H1 (cell line): ENCODE measurements at regions not wholly inside any gene's neighbourhood (a gene's known extent, or its start where the extent isn't known, plus 50 kb on each side); places are given as distances from the start of the nearest gene placed in this dataset.

Experiments used
- CTCF ChIA-PET: fragments of 300-600 bp; sonication (Branson Sonifier 250); formaldehyde crosslinking; loops from one replicate; lab custom pipeline; 2021; ENCODE audit not compliant: partially characterized antibody; lab: Charles Lee
- POLR2A ChIA-PET: fragments of 300-600 bp; sonication (Branson Sonifier 250); formaldehyde crosslinking; loops from one replicate; lab custom pipeline; 2021; ENCODE audit warnings: inconsistent platforms; ENCODE audit not compliant: partially characterized antibody; lab: Charles Lee
- DNase-seq, 2 experiments: peaks; one replicate each; pipeline versions ENCODE4 v3.0.0 to v3.0.0-alpha.2; 2010 to 2022; ENCODE audit warnings: low spot score in 2 of 2, low read depth in 1 of 2, mixed read lengths in 1 of 2
- FAIRE-seq: peaks from 2 replicates; lab custom pipeline; 2011; peaks lifted over from hg19 to GRCh38; lab: Jason Lieb, UNC
- H2AFZ ChIP-seq: 2 replicates; pipeline ENCODE4 v1.8.1; 2012; ENCODE audit warnings: low read length, inconsistent platforms
- H2AK5ac ChIP-seq: 2 replicates; pipeline ENCODE4 v1.6.1; 2013; ENCODE audit warnings: low read depth, low read length
- H2BK120ac ChIP-seq: replicated peaks from 2 replicates; pipeline ENCODE3; 2013; ENCODE audit warnings: low read depth, low read length, inconsistent platforms
- H2BK12ac ChIP-seq: 2 replicates; pipeline ENCODE4 v1.6.1; 2013; ENCODE audit warnings: low read depth, low read length
- H2BK15ac ChIP-seq: 2 replicates; pipeline ENCODE4 v1.6.1; 2013; ENCODE audit warnings: low read length
- H2BK20ac ChIP-seq: 2 replicates; pipeline ENCODE4 v1.6.1; 2013; ENCODE audit warnings: low read length
- H2BK5ac ChIP-seq: 2 replicates; pipeline ENCODE4 v1.6.1; 2013; ENCODE audit warnings: low read depth, low read length
- H3K14ac ChIP-seq: 2 replicates; pipeline ENCODE4 v1.6.1; 2013; ENCODE audit warnings: inconsistent platforms; ENCODE audit not compliant: insufficient read length
- H3K18ac ChIP-seq: 2 replicates; pipeline ENCODE4 v1.6.1; 2013; ENCODE audit warnings: low read length; ENCODE audit errors: extremely low read depth
- H3K23ac ChIP-seq: 2 replicates; pipeline ENCODE4 v1.6.1; 2013; ENCODE audit warnings: inconsistent platforms; ENCODE audit not compliant: insufficient read length
- H3K23me2 ChIP-seq: 2 replicates; pipeline ENCODE4 v1.6.1; 2013; ENCODE audit warnings: low read depth, low read length
- H3K27ac ChIP-seq: 2 replicates; pipeline ENCODE4 v1.6.1; 2011; ENCODE audit warnings: low read depth, low read length, inconsistent platforms
- H3K27me3 ChIP-seq, 4 experiments: replicated peaks in 1 of 4; 1 replicate in 1 of 4; 2 replicates in 3 of 4; pipeline versions ENCODE4 v1.6.1 to v1.8.1; 2011 to 2013; ENCODE audit warnings: low read length in 3 of 4, mild to moderate bottlenecking in 3 of 4, inconsistent platforms in 2 of 4, mixed read lengths in 2 of 4, moderate library complexity in 1 of 4; ENCODE audit not compliant: control insufficient read depth in 3 of 4, insufficient read depth in 3 of 4; ENCODE audit errors: extremely low read depth in 1 of 4
- H3K36me3 ChIP-seq, 4 experiments: 2 replicates each; pipeline versions ENCODE4 v1.6.1 to v1.8.1; 2011 to 2013; ENCODE audit warnings: mild to moderate bottlenecking in 4 of 4, low read length in 3 of 4, moderate library complexity in 2 of 4, control low read depth in 1 of 4, inconsistent platforms in 1 of 4; ENCODE audit not compliant: insufficient read depth in 4 of 4, control insufficient read depth in 2 of 4
- H3K4ac ChIP-seq: replicated peaks from 2 replicates; pipeline ENCODE3; 2013; ENCODE audit warnings: low read length, low read depth, mixed read lengths, inconsistent platforms; ENCODE audit not compliant: insufficient read length
- H3K4me1 ChIP-seq, 4 experiments: replicated peaks in 1 of 4; 1 replicate in 1 of 4; 2 replicates in 3 of 4; pipeline versions ENCODE4 v1.6.1 to v1.8.1; 2011 to 2013; ENCODE audit warnings: low read length in 3 of 4, inconsistent platforms in 2 of 4, mixed read lengths in 1 of 4; ENCODE audit not compliant: insufficient read depth in 4 of 4, control insufficient read depth in 3 of 4
- H3K4me2 ChIP-seq, 2 experiments: 2 replicates each; pipeline versions ENCODE4 v1.6.1 to v1.8.1; 2011 to 2013; ENCODE audit warnings: low read depth in 2 of 2, low read length in 2 of 2, control low read depth in 1 of 2, inconsistent platforms in 1 of 2, mild to moderate bottlenecking in 1 of 2; ENCODE audit not compliant: insufficient read depth in 1 of 2
- H3K4me3 ChIP-seq, 4 experiments: fragments of 200-600, 300-600 bp in 1 of 4; sonication (generic), shearing (Covaris generic), sonication (Bioruptor Twin) in 1 of 4; 2 replicates each; pipeline versions ENCODE4 v1.5.1 to v1.8.1; 2011 to 2016; ENCODE audit warnings: low read length in 4 of 4, low read depth in 3 of 4, control low read depth in 2 of 4, inconsistent platforms in 2 of 4, mild to moderate bottlenecking in 2 of 4, mixed read lengths in 1 of 4, moderate library complexity in 1 of 4; ENCODE audit not compliant: insufficient read depth in 2 of 4; ENCODE audit errors: extremely low read depth in 1 of 4
- H3K56ac ChIP-seq: replicated peaks from 2 replicates; pipeline ENCODE3; 2013; ENCODE audit warnings: low read depth, mild to moderate bottlenecking, mixed read lengths, low read length, inconsistent platforms; ENCODE audit not compliant: insufficient read length
- H3K79me1 ChIP-seq: 2 replicates; pipeline ENCODE4 v1.6.1; 2013; ENCODE audit warnings: low read depth, low read length, control low read depth
- H3K79me2 ChIP-seq, 2 experiments: 2 replicates each; pipeline versions ENCODE4 v1.6.1 to v1.8.1; 2012 to 2013; ENCODE audit warnings: low read length in 2 of 2, mild to moderate bottlenecking in 2 of 2, inconsistent platforms in 1 of 2; ENCODE audit not compliant: insufficient read depth in 2 of 2, control insufficient read depth in 1 of 2
- H3K9ac ChIP-seq, 4 experiments: replicated peaks in 1 of 4; 1 replicate in 1 of 4; 2 replicates in 3 of 4; pipeline versions ENCODE4 v1.6.1 to v1.8.1; 2011 to 2013; ENCODE audit warnings: low read depth in 3 of 4, low read length in 3 of 4, control low read depth in 2 of 4, mild to moderate bottlenecking in 2 of 4, moderate library complexity in 2 of 4, inconsistent platforms in 1 of 4; ENCODE audit errors: extremely low read depth in 1 of 4
- H3K9me3 ChIP-seq, 2 experiments: 2 replicates each; pipeline versions ENCODE4 v1.6.1 to v1.8.1; 2012 to 2013; ENCODE audit warnings: mild to moderate bottlenecking in 2 of 2, moderate library complexity in 2 of 2, control low read depth in 1 of 2, inconsistent platforms in 1 of 2, low read depth in 1 of 2, low read length in 1 of 2, mixed read lengths in 1 of 2; ENCODE audit not compliant: insufficient read depth in 2 of 2
- H4K20me1 ChIP-seq, 2 experiments: replicated peaks in 1 of 2; 2 replicates each; pipeline versions ENCODE3 to v1.8.1; 2011 to 2013; ENCODE audit warnings: inconsistent platforms in 2 of 2, low read length in 2 of 2, mild to moderate bottlenecking in 1 of 2; ENCODE audit not compliant: insufficient read depth in 2 of 2, control insufficient read depth in 1 of 2
- H4K5ac ChIP-seq: 2 replicates; pipeline ENCODE4 v1.6.1; 2013; ENCODE audit warnings: low read length, low read depth, mixed read lengths, inconsistent platforms; ENCODE audit not compliant: insufficient read length
- H4K8ac ChIP-seq: 2 replicates; pipeline ENCODE4 v1.8.0; 2013; ENCODE audit warnings: mild to moderate bottlenecking, moderate library complexity, low read length, inconsistent platforms; ENCODE audit not compliant: insufficient read depth; ENCODE audit errors: extremely low read depth
- H4K91ac ChIP-seq: replicated peaks from 2 replicates; pipeline ENCODE3; 2013; ENCODE audit warnings: low read length, mixed read lengths, inconsistent platforms; ENCODE audit not compliant: insufficient read length
- ASH2L ChIP-seq: fragments of 200-600, 300-600 bp; sonication (generic); IDR thresholded peaks from one replicate; pipeline ENCODE4 v1.7.1; 2017; ENCODE audit warnings: low read length
- ATF2 ChIP-seq: IDR thresholded peaks from 2 replicates; pipeline ENCODE4 v1.6.1; 2012; ENCODE audit warnings: low read length, inconsistent platforms
- GABPA ChIP-seq: IDR thresholded peaks from 2 replicates; pipeline ENCODE4 v1.6.1; 2011; ENCODE audit warnings: mild to moderate bottlenecking, low read length, moderate library complexity, borderline replicate concordance; ENCODE audit not compliant: insufficient read depth
- GTF2F1 ChIP-seq: IDR thresholded peaks from 2 replicates; pipeline ENCODE4 v1.6.1; 2012; ENCODE audit warnings: low read depth, low read length, improper control_type of control experiment, borderline replicate concordance
- JUND ChIP-seq: IDR thresholded peaks from 2 replicates; pipeline ENCODE4 v1.6.1; 2011; ENCODE audit warnings: mild to moderate bottlenecking, improper control_type of control experiment, low read length
- RAD21 ChIP-seq, 2 experiments: IDR thresholded peaks in 1 of 2; conservative IDR thresholded peaks in 1 of 2; 2 replicates each; pipeline ENCODE4 v1.6.1; 2011; ENCODE audit warnings: low read depth in 2 of 2, low read length in 2 of 2, improper control_type of control experiment in 1 of 2, inconsistent platforms in 1 of 2, mild to moderate bottlenecking in 1 of 2, moderate library complexity in 1 of 2
- SIN3A ChIP-seq, 2 experiments: IDR thresholded peaks in 1 of 2; conservative IDR thresholded peaks in 1 of 2; 2 replicates each; pipeline ENCODE4 v1.6.1; 2011 to 2012; ENCODE audit warnings: low read length in 2 of 2, improper control_type of control experiment in 1 of 2, low read depth in 1 of 2, mild to moderate bottlenecking in 1 of 2
- SP4 ChIP-seq: IDR thresholded peaks from 2 replicates; pipeline ENCODE4 v1.6.1; 2012; ENCODE audit warnings: low read length, inconsistent platforms
- TAF7 ChIP-seq: optimal IDR thresholded peaks from 2 replicates; pipeline ENCODE3; 2011; ENCODE audit warnings: low read depth, mild to moderate bottlenecking, inconsistent platforms, low read length, moderate library complexity, borderline replicate concordance
- TBP ChIP-seq: IDR thresholded peaks from 2 replicates; pipeline ENCODE4 v1.6.1; 2011; ENCODE audit warnings: low read depth, low read length, improper control_type of control experiment
- TEAD4 ChIP-seq: IDR thresholded peaks from 2 replicates; pipeline ENCODE4 v1.6.1; 2012; ENCODE audit warnings: low read depth, low read length, inconsistent platforms, mixed read lengths
- YY1 ChIP-seq: IDR thresholded peaks from 2 replicates; pipeline ENCODE4 v1.6.1; 2011; ENCODE audit warnings: low read depth, mild to moderate bottlenecking, low read length
- WGBS, 2 experiments: shearing (Covaris generic) in 1 of 2; methylation state at CpG; one replicate each; pipeline versions ENCODE4 v1.1.6 to v1.1.7; 2013 to 2015; ENCODE audit warnings: low lambda C conversion rate in 2 of 2, mixed read lengths in 2 of 2, inconsistent platforms in 1 of 2, low coverage in 1 of 2, missing lambda C conversion rate in 1 of 2; ENCODE audit not compliant: insufficient replicate concordance in 2 of 2, insufficient coverage in 1 of 2, insufficient read length in 1 of 2; ENCODE audit errors: extremely low coverage in 1 of 2, missing lambda C conversion rate in 1 of 2; 5-methylcytosine and 5-hydroxymethylcytosine counted together

- H3K14ac ChIP-seq = no peak overlapping the region
- no peaks in the 10 kb centered on the region for H3K79me1 ChIP-seq
- no peak overlapping the region for H2BK120ac ChIP-seq
- no peak overlapping the region for H4K91ac ChIP-seq
- H2BK5ac ChIP-seq = no peak overlapping the region
- H3K27ac ChIP-seq = no peak overlapping the region
- no peak overlapping the region for H3K18ac ChIP-seq
- H3K4me2 ChIP-seq = no peak overlapping the region
- no peak overlapping the region for H4K5ac ChIP-seq
- ChIA-PET POLR2A (no interaction called here), CTCF (interaction anchor here (0.6 to 2.3 kb wide), 29 partner anchors 10 to 1168 kb away, joined by 3 to 30 read pairs (median 5); no protein-coding TSS in a partner anchor)
- H3K9ac ChIP-seq = no peak overlapping the region
- DNase-seq (no peak), FAIRE-seq (no peak)
- H3K56ac ChIP-seq = no peak overlapping the region
- no peaks in the 10 kb centered on the region for H3K23me2 ChIP-seq
- H2AFZ ChIP-seq = no peak overlapping the region
- H2BK20ac ChIP-seq = no peak overlapping the region
- no peak overlapping the region for H3K4ac ChIP-seq
- no peaks in the 10 kb centered on the region for H3K9me3 ChIP-seq
- no peaks in the 10 kb centered on the region for H3K36me3 ChIP-seq
- WGBS, 2 experiments = 83% methylated on average over 3 of the region's 3 CpGs; no CpG with 5 or more reads in 1 of the 2 experiments
- H2BK12ac ChIP-seq = no peak overlapping the region
- no peaks in the 10 kb centered on the region for H3K79me2 ChIP-seq
- no peaks in the 10 kb centered on the region for H3K4me1 ChIP-seq
- no peak overlapping the region for H3K23ac ChIP-seq
- no peak overlapping the region for H4K8ac ChIP-seq
- H2BK15ac ChIP-seq = no peak overlapping the region
- H4K20me1 ChIP-seq = no peaks in the 10 kb centered on the region
- H2AK5ac ChIP-seq = no peak overlapping the region
- no peaks in the 10 kb centered on the region for H3K27me3 ChIP-seq
- H3K4me3 ChIP-seq = no peak overlapping the region
- TF ChIP-seq TAF7 = no peak
- TF ChIP-seq SIN3A (conservative IDR thresholded peaks at IDR 0.05 in 1 of 2, IDR thresholded peaks at IDR 0.05 in 1 of 2; ENCODE audit: low read depth in 1 of 2, low read length in 2 of 2) = no peak
- TF ChIP-seq TEAD4 = no peak
- TF ChIP-seq GTF2F1 = no peak
- no peak for TF ChIP-seq JUND
- TF ChIP-seq SP4 = no peak
- no peak for TF ChIP-seq ATF2
- no peak for TF ChIP-seq YY1
- TF ChIP-seq RAD21 (IDR thresholded peaks at IDR 0.05 in 1 of 2, conservative IDR thresholded peaks at IDR 0.05 in 1 of 2; ENCODE audit: low read depth in 2 of 2, low read length in 2 of 2) = no peak
- TF ChIP-seq ASH2L = no peak
- TF ChIP-seq TBP = no peak
- TF ChIP-seq GABPA = no peak
These were observed 113.3 kb downstream of the OSTF1 start for GRCh38 chr9:75201480-75202209.
